NB4 (cell line): ENCODE measurements at regions not wholly inside any gene's neighbourhood (a gene's known extent, or its start where the extent isn't known, plus 50 kb on each side); places are given as distances from the start of the nearest gene placed in this dataset.
A peak's percentile ranks its signal among the peaks of the same experiment; 100 is the strongest.

Experiments used
- DNase-seq: peaks from one replicate; pipeline ENCODE4 v3.0.0; 2010; ENCODE audit warnings: low read depth
- H3K4me3 ChIP-seq: one replicate; pipeline ENCODE4 v1.5.1; 2011; ENCODE audit warnings: mild to moderate bottlenecking, low read depth, low read length, moderate library complexity
- CTCF ChIP-seq: IDR thresholded peaks from one replicate; pipeline ENCODE4 v1.5.1; 2012; ENCODE audit warnings: low read depth, low read length
- MAX ChIP-seq: IDR thresholded peaks from 2 replicates; pipeline ENCODE4 v1.6.1; 2011; ENCODE audit warnings: low read depth, low read length
- MYC ChIP-seq: IDR thresholded peaks from 2 replicates; pipeline ENCODE4 v1.6.1; 2011; ENCODE audit warnings: low read depth, low read length
- POLR2A ChIP-seq: IDR thresholded peaks from 2 replicates; pipeline ENCODE4 v1.6.1; 2011; ENCODE audit warnings: mild to moderate bottlenecking; ENCODE audit not compliant: insufficient read length; ENCODE audit errors: extremely low read depth

GRCh38 chr4:53855581-53856250 is 208.7 kb downstream of the CHIC2 start:
- H3K4me3 ChIP-seq: no peak overlapping the region
- no peak for TF ChIP-seq MYC
- TF ChIP-seq CTCF: no peak
- no peak for TF ChIP-seq MAX
- no peak for TF ChIP-seq POLR2A
- peak; percentile 10 for DNase-seq

- TF ChIP-seq MAX: no peak
- TF ChIP-seq MYC: no peak
- TF ChIP-seq POLR2A: no peak
- TF ChIP-seq CTCF: no peak
- no peak for DNase-seq
- no peak overlapping the region for H3K4me3 ChIP-seq
Observed at GRCh38 chr4:53854991-53855568, 209.3 kb downstream of the CHIC2 start.

- TF ChIP-seq MAX (no peak), POLR2A (no peak)
- no peak for DNase-seq
- H3K4me3 ChIP-seq: no peak overlapping the region
Observed at GRCh38 chr4:53852343-53852742, 212.1 kb downstream of the CHIC2 start.

GRCh38 chr4:53847965-53848364 is 216.4 kb downstream of the CHIC2 start:
- DNase-seq: no peak
- no peak for TF ChIP-seq MAX
- no peak for TF ChIP-seq MYC
- TF ChIP-seq POLR2A: no peak
- TF ChIP-seq CTCF: no peak
- no peak overlapping the region for H3K4me3 ChIP-seq

GRCh38 chr4:53844551-53844950 is 219.9 kb downstream of the CHIC2 start:
- no peak for DNase-seq
- no peak for TF ChIP-seq MAX
- no peak for TF ChIP-seq POLR2A
- no peak for TF ChIP-seq CTCF
- no peak for TF ChIP-seq MYC

GRCh38 chr4:53844133-53844532 is 220.3 kb downstream of the CHIC2 start:
- no peak for DNase-seq
- TF ChIP-seq POLR2A (no peak), MYC (no peak), CTCF (no peak), MAX (no peak)
- no peak overlapping the region for H3K4me3 ChIP-seq

More at GRCh38 chr4:53844551-53844950, 219.9 kb downstream of the CHIC2 start:
- H3K4me3 ChIP-seq: no peak overlapping the region
